Fibroblast of lung (primary cell): ENCODE measurements at regions not wholly inside any gene's neighbourhood (a gene's known extent, or its start where the extent isn't known, plus 50 kb on each side); places are given as distances from the start of the nearest gene placed in this dataset.

Experiments used
- DNase-seq, 2 donors: peaks; one replicate each; pipeline versions ENCODE4 v3.0.0 to v3.0.0-alpha.2; 2010; ENCODE audit warnings: low read depth in 2 of 2
- H2AFZ ChIP-seq: 2 replicates; pipeline ENCODE4 v1.5.1; 2012; ENCODE audit warnings: low read length, control low read depth, inconsistent platforms
- H3K27ac ChIP-seq: 2 replicates; pipeline ENCODE4 v1.5.1; 2011; ENCODE audit warnings: low read length, control low read depth; ENCODE audit not compliant: insufficient read depth
- H3K27me3 ChIP-seq: 2 replicates; pipeline ENCODE4 v1.5.1; 2011; ENCODE audit warnings: mild to moderate bottlenecking, low read length; ENCODE audit not compliant: control insufficient read depth, insufficient read depth
- H3K36me3 ChIP-seq: 2 replicates; pipeline ENCODE4 v1.5.1; 2011; ENCODE audit warnings: low read length; ENCODE audit not compliant: control insufficient read depth, insufficient read depth
- H3K4me1 ChIP-seq: 2 replicates; pipeline ENCODE4 v1.5.1; 2011; ENCODE audit warnings: low read length; ENCODE audit not compliant: control insufficient read depth, insufficient read depth; ENCODE audit errors: extremely low read depth
- H3K4me2 ChIP-seq: 2 replicates; pipeline ENCODE4 v1.5.1; 2011; ENCODE audit warnings: low read length, control low read depth; ENCODE audit not compliant: insufficient read depth; ENCODE audit errors: extremely low read depth
- H3K4me3 ChIP-seq, 4 experiments: fragments of 200-600 bp in 1 of 4; sonication (generic) in 1 of 4; replicated peaks in 1 of 4; 2 replicates each; pipeline ENCODE4 v1.5.1; 2011 to 2016; ENCODE audit warnings: low read length in 4 of 4, low read depth in 3 of 4, mild to moderate bottlenecking in 3 of 4, control low read depth in 2 of 4, inconsistent platforms in 1 of 4, mixed read lengths in 1 of 4; ENCODE audit not compliant: insufficient read depth in 1 of 4; ENCODE audit errors: control extremely low read depth in 1 of 4
- H3K79me2 ChIP-seq: 2 replicates; pipeline ENCODE4 v1.5.1; 2012; ENCODE audit warnings: mild to moderate bottlenecking, low read length, inconsistent platforms; ENCODE audit not compliant: control insufficient read depth, insufficient read depth
- H3K9ac ChIP-seq: 2 replicates; pipeline ENCODE4 v1.5.1; 2011; ENCODE audit warnings: mild to moderate bottlenecking, low read length, control low read depth; ENCODE audit not compliant: insufficient read depth
- H3K9me3 ChIP-seq: 2 replicates; pipeline ENCODE4 v1.5.1; 2012; ENCODE audit warnings: low read depth, low read length; ENCODE audit not compliant: control insufficient read depth, insufficient read depth
- H4K20me1 ChIP-seq: 2 replicates; pipeline ENCODE4 v1.5.1; 2011; ENCODE audit warnings: low read length; ENCODE audit not compliant: control insufficient read depth, insufficient read depth; ENCODE audit errors: extremely low read depth
- EZH2 ChIP-seq: IDR thresholded peaks from 2 replicates; pipeline ENCODE4 v1.5.1; 2012; ENCODE audit warnings: low read length, control low read depth, mild to moderate bottlenecking; ENCODE audit errors: missing control alignments
- TF ChIP-seq, protein P1 (sequence below), 2 donors: IDR thresholded peaks in 1 of 2; conservative IDR thresholded peaks in 1 of 2; 1 replicate in 1 of 2; 2 replicates in 1 of 2; pipeline ENCODE4 v1.5.1; 2011 to 2012; ENCODE audit warnings: low read length in 2 of 2, control low read depth in 1 of 2, inconsistent platforms in 1 of 2, low read depth in 1 of 2, mild to moderate bottlenecking in 1 of 2

DNA sequence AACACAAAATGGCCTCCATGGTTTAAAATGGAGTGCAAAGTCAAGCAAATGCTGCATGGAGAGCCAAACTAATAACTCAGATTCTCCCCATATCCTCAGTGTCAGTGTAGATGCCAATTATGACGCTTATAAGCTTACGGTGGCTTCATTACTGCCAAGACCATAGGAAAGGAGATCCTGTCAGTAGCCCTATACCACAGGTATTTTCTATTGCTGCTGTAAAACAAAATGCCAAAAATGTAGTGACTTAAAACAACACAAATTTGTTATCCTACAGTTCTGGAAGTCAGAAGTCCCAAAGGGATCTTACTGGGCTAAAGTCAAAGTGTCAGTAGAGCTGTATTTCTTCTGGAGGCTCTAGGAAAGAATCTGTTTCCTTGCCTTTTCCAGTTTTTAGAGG is 149.8 kb upstream of the GBE1 start:
- no peaks in the 10 kb centered on the region for H3K9me3 ChIP-seq
- H3K36me3 ChIP-seq = no peaks in the 10 kb centered on the region
- no peaks in the 10 kb centered on the region for H3K27me3 ChIP-seq
- H3K9ac ChIP-seq = no peak overlapping the region
- TF ChIP-seq EZH2 = no peak
- TF ChIP-seq, protein P1, sequence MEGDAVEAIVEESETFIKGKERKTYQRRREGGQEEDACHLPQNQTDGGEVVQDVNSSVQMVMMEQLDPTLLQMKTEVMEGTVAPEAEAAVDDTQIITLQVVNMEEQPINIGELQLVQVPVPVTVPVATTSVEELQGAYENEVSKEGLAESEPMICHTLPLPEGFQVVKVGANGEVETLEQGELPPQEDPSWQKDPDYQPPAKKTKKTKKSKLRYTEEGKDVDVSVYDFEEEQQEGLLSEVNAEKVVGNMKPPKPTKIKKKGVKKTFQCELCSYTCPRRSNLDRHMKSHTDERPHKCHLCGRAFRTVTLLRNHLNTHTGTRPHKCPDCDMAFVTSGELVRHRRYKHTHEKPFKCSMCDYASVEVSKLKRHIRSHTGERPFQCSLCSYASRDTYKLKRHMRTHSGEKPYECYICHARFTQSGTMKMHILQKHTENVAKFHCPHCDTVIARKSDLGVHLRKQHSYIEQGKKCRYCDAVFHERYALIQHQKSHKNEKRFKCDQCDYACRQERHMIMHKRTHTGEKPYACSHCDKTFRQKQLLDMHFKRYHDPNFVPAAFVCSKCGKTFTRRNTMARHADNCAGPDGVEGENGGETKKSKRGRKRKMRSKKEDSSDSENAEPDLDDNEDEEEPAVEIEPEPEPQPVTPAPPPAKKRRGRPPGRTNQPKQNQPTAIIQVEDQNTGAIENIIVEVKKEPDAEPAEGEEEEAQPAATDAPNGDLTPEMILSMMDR (conservative IDR thresholded peaks at IDR 0.05 in 1 of 2, IDR thresholded peaks at IDR 0.05 in 1 of 2; ENCODE audit: low read depth in 1 of 2, low read length in 2 of 2) = no peak
- no peak overlapping the region for H3K4me2 ChIP-seq
- H3K79me2 ChIP-seq = no peaks in the 10 kb centered on the region
- no peak overlapping the region for H2AFZ ChIP-seq
- no peaks in the 10 kb centered on the region for H4K20me1 ChIP-seq
- no peak overlapping the region for H3K4me3 ChIP-seq
- no peak overlapping the region for H3K27ac ChIP-seq
- no peaks in the 10 kb centered on the region for H3K4me1 ChIP-seq
- no peak for DNase-seq

DNA sequence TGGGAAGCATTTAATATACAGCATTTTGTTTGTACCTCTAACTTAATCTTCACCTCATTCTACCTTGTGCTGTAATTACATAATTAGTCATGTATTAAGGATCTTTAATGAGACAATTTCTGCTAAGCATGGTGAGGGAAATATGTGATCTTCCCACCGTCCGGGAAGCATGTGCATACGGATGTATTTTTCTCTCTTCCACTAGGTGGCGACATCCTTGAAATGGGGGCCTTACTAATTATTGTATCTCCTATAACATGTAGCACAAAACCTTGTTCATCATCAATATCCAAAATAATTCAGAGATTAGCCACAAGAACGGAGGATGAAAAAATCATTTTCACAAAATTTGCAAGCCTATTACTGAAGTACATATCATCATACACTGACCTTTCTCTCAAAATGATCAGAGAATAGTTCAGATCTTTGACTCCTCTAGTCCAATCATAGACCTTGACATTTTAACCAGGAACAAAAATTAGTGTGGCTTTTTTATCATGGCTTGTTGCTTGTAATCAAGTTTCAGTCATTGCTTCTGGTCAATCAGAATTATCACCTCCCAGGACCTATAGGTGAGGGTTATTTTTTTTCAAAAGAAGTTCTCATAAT is 148.9 kb upstream of the GBE1 start:
- Histone ChIP-seq H3K27me3 (no peaks in the 10 kb centered on the region), H3K27ac (no peak overlapping the region), H4K20me1 (no peaks in the 10 kb centered on the region), H3K4me3 (no peak overlapping the region), H3K9me3 (no peaks in the 10 kb centered on the region), H3K4me1 (no peaks in the 10 kb centered on the region), H3K9ac (no peak overlapping the region), H2AFZ (no peak overlapping the region), H3K36me3 (no peaks in the 10 kb centered on the region), H3K79me2 (no peaks in the 10 kb centered on the region), H3K4me2 (no peak overlapping the region)
- DNase-seq = peak; percentile 15 to 44
- TF ChIP-seq EZH2 = no peak
- TF ChIP-seq, protein P1 (conservative IDR thresholded peaks at IDR 0.05 in 1 of 2, IDR thresholded peaks at IDR 0.05 in 1 of 2; ENCODE audit: low read depth in 1 of 2, low read length in 2 of 2) = peak; percentile 83 to 84

DNA sequence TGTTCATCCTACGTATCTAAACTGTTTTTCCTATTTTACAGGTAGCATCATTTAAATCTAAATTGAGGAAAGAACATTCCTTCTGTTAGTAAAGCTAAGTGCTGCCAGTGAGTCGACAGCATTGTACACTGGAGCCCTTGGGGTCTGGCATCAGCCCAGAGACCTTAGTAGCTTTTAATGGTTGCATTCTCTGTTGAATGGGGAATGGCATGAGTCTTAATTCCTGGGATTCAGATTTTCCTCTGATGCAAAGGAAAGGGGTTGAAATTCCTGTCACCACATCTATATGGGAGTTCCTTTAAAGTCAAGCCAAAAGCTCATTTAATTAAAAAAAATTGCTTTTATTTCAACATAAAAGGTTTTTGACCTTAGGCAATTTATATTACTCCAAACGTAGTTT is 148.4 kb upstream of the GBE1 start:
- Histone ChIP-seq H2AFZ (no peak overlapping the region), H3K27me3 (no peaks in the 10 kb centered on the region), H3K9ac (no peak overlapping the region), H3K79me2 (no peaks in the 10 kb centered on the region), H4K20me1 (no peaks in the 10 kb centered on the region), H3K4me3 (no peak overlapping the region), H3K9me3 (no peaks in the 10 kb centered on the region), H3K36me3 (no peaks in the 10 kb centered on the region), H3K4me1 (no peaks in the 10 kb centered on the region), H3K27ac (no peak overlapping the region), H3K4me2 (no peak overlapping the region)
- TF ChIP-seq, protein P1 (conservative IDR thresholded peaks at IDR 0.05 in 1 of 2, IDR thresholded peaks at IDR 0.05 in 1 of 2; ENCODE audit: low read depth in 1 of 2, low read length in 2 of 2) = no peak
- no peak for TF ChIP-seq EZH2
- DNase-seq = peak in 1 of 2 donors; percentile 23
